Natural killer cell (primary cell): ENCODE measurements at regions not wholly inside any gene's neighbourhood (a gene's known extent, or its start where the extent isn't known, plus 50 kb on each side); places are given as distances from the start of the nearest gene placed in this dataset.

Experiments
- ATAC-seq, 3 donors: fragments of 150-1000 bp in 2 of 3; fragments of 200-7000 bp in 1 of 3; cut with Tn5 transposase; 1 replicate in 1 of 3; 2 replicates in 2 of 3; pipeline ENCODE4 v1.10.0; 2021; ENCODE audit warnings: mild to moderate bottlenecking in 2 of 3, moderate library complexity in 2 of 3
- DNase-seq, 2 donors: peaks; one replicate each; pipeline versions ENCODE4 v3.0.0 to v3.0.0-alpha.2; 2013 to 2021; ENCODE audit warnings: mixed read lengths in 1 of 2
- H3K27ac ChIP-seq: one replicate; pipeline ENCODE4 v1.5.1; 2013; ENCODE audit warnings: mild to moderate bottlenecking, low read length
- H3K27me3 ChIP-seq: one replicate; pipeline ENCODE4 v1.6.1; 2013; ENCODE audit warnings: low read length; ENCODE audit not compliant: control insufficient read depth, insufficient read depth
- H3K36me3 ChIP-seq: one replicate; pipeline ENCODE4 v1.6.1; 2013; ENCODE audit warnings: low read length; ENCODE audit not compliant: control insufficient read depth, insufficient read depth
- H3K4me1 ChIP-seq: one replicate; pipeline ENCODE4 v1.6.1; 2013; ENCODE audit warnings: low read length; ENCODE audit not compliant: control insufficient read depth, insufficient read depth
- H3K4me3 ChIP-seq: one replicate; pipeline ENCODE4 v1.5.1; 2013; ENCODE audit warnings: low read length
- H3K9me3 ChIP-seq: one replicate; pipeline ENCODE4 v1.6.1; 2013; ENCODE audit warnings: low read length; ENCODE audit not compliant: control insufficient read depth, insufficient read depth
- H3K27ac Mint-ChIP-seq, 2 donors: one replicate each; pipeline ENCODE4 v1.8.0; 2022; ENCODE audit warnings: mild to moderate bottlenecking in 2 of 2, mixed read lengths in 2 of 2, moderate library complexity in 1 of 2
- H3K27me3 Mint-ChIP-seq, 2 donors: one replicate each; pipeline ENCODE4 v1.8.0; 2022; ENCODE audit warnings: low read depth in 2 of 2, mixed read lengths in 2 of 2
- H3K36me3 Mint-ChIP-seq: one replicate; pipeline ENCODE4 v1.8.0; 2022; ENCODE audit warnings: mixed read lengths
- H3K4me1 Mint-ChIP-seq, 2 donors: one replicate each; pipeline ENCODE4 v1.8.0; 2022; ENCODE audit warnings: mixed read lengths in 2 of 2
- H3K4me3 Mint-ChIP-seq: one replicate; pipeline ENCODE4 v1.8.0; 2022; ENCODE audit warnings: mild to moderate bottlenecking, moderate library complexity, mixed read lengths
- H3K9me3 Mint-ChIP-seq, 2 donors: one replicate each; pipeline ENCODE4 v1.8.0; 2022; ENCODE audit warnings: mixed read lengths in 2 of 2
- WGBS: methylation state at CpG from one replicate; pipeline ENCODE4 v1.1.7; 2013; ENCODE audit warnings: missing lambda C conversion rate; ENCODE audit not compliant: insufficient coverage; 5-methylcytosine and 5-hydroxymethylcytosine counted together
- intact Hi-C: fragments of 100-400 bp; cut with micrococcal nuclease; formaldehyde crosslinking; loops from one replicate; pipeline ENCODE4 v1.14.2; 2022
- TF ChIP-seq, protein P1 (sequence below): fragments of 200-600 bp; IDR thresholded peaks from one replicate; pipeline ENCODE4 v1.8.0; 2022; ENCODE audit warnings: antibody characterized with exemption

DNA sequence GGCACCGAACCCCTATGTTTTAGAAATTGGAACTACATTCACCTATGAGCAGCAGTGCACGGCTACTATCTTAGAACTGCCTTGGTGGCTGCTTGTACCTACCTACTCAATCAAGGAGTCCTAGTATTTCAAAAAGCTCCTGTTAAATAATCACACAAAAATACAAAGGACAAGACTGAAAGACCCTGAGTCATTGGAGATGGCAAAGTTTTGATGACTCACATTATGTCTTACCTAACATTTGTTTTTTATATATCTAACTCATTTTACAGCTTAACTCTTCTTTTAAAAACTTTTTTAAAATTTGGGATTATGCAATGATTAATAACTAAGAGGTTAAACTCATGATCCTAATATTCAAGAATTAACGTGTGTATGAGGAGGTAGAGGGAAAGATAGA, 1206.0 kb upstream of the TMPRSS15 start:
- 89% methylated on average over 2 of the region's 3 CpGs for WGBS
- H3K4me3 Mint-ChIP-seq, result no peak overlapping the region
- no peak overlapping the region for H3K27ac ChIP-seq

DNA sequence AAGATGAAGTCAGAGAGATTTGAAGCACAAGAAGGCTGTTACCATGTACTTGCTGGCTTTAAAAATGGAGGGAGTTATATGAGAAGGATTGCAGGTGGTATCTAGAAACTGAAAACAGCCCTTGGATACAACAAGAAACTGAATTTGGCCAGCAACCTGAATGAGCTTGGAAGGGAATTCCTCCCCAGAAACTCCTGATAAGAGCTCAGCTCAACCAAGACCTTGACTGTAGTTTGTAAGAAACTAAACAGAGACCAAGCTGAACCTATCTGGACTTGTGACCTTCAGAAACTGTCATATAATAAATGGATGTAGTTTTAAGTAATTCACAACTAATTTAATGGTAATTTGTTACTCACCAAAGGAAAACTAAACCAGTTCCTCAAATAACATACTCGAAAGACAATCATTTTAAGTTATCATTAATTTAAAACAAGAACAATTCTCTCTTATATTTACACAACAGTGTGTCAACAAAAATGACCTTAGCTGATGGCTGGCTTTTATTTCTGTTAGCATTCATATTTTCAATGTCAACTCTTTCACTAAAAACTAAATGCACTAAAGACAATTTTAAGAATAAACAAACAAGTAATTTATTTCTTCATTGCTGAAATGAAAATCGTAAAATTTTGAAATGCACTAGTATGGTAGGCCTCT, 1218.4 kb upstream of the TMPRSS15 start:
- H3K36me3 Mint-ChIP-seq, result no peaks in the 10 kb centered on the region
- peaks cover 0 to 5% of the 10 kb centered on the region in 2 donors for H3K4me1 Mint-ChIP-seq
- Histone ChIP-seq H3K27ac (no peak overlapping the region), H3K4me1 (no peaks in the 10 kb centered on the region), H3K9me3 (no peaks in the 10 kb centered on the region), H3K4me3 (no peak overlapping the region), H3K27me3 (no peaks in the 10 kb centered on the region), H3K36me3 (no peaks in the 10 kb centered on the region)
- H3K27ac Mint-ChIP-seq, result no peak overlapping the region
- no peaks in the 10 kb centered on the region for H3K27me3 Mint-ChIP-seq
- ATAC-seq (no peak), DNase-seq (no peak)
- 71% methylated on average over 2 of the region's 2 CpGs for WGBS
- H3K9me3 Mint-ChIP-seq, result peaks cover 4 to 6% of the 10 kb centered on the region in 2 donors
- TF ChIP-seq, protein P1, sequence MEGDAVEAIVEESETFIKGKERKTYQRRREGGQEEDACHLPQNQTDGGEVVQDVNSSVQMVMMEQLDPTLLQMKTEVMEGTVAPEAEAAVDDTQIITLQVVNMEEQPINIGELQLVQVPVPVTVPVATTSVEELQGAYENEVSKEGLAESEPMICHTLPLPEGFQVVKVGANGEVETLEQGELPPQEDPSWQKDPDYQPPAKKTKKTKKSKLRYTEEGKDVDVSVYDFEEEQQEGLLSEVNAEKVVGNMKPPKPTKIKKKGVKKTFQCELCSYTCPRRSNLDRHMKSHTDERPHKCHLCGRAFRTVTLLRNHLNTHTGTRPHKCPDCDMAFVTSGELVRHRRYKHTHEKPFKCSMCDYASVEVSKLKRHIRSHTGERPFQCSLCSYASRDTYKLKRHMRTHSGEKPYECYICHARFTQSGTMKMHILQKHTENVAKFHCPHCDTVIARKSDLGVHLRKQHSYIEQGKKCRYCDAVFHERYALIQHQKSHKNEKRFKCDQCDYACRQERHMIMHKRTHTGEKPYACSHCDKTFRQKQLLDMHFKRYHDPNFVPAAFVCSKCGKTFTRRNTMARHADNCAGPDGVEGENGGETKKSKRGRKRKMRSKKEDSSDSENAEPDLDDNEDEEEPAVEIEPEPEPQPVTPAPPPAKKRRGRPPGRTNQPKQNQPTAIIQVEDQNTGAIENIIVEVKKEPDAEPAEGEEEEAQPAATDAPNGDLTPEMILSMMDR, result no peak
- intact Hi-C loops, result no loop called here
- H3K4me3 Mint-ChIP-seq, result no peak overlapping the region

More for the DNA sequence above, 1206.0 kb upstream of the TMPRSS15 start:
- H3K9me3 ChIP-seq, result no peaks in the 10 kb centered on the region
- no peaks in the 10 kb centered on the region for H3K4me1 Mint-ChIP-seq
- H3K36me3 ChIP-seq, result no peaks in the 10 kb centered on the region
- TF ChIP-seq, protein P1, result no peak
- H3K27ac Mint-ChIP-seq, result no peak overlapping the region
- DNase-seq (no peak), ATAC-seq (no peak)
- H3K36me3 Mint-ChIP-seq, result no peaks in the 10 kb centered on the region
- no peaks in the 10 kb centered on the region for H3K27me3 ChIP-seq
- H3K27me3 Mint-ChIP-seq, result no peaks in the 10 kb centered on the region
- no peak overlapping the region for H3K4me3 ChIP-seq
- intact Hi-C loops, result no loop called here
- peaks cover 4% of the 10 kb centered on the region in 2 donors for H3K9me3 Mint-ChIP-seq
- no peaks in the 10 kb centered on the region for H3K4me1 ChIP-seq

- TF ChIP-seq, protein P1, result no peak
- H3K36me3 ChIP-seq, result no peaks in the 10 kb centered on the region
- Mint-ChIP-seq H3K4me1 (no peaks in the 10 kb centered on the region), H3K36me3 (no peaks in the 10 kb centered on the region), H3K27ac (no peak overlapping the region), H3K27me3 (no peaks in the 10 kb centered on the region), H3K9me3 (peaks cover 0 to 4% of the 10 kb centered on the region in 2 donors), H3K4me3 (no peak overlapping the region)
- H3K27ac ChIP-seq, result no peak overlapping the region
- no peaks in the 10 kb centered on the region for H3K9me3 ChIP-seq
- DNase-seq, result no peak
- H3K4me3 ChIP-seq, result no peak overlapping the region
- H3K4me1 ChIP-seq, result no peaks in the 10 kb centered on the region
- intact Hi-C loops, result no loop called here
- no peak for ATAC-seq
- 95% methylated on average over 6 of the region's 7 CpGs for whole genome bisulfite sequencing
- no peaks in the 10 kb centered on the region for H3K27me3 ChIP-seq
Measured at GRCh38 chr21:19640964-19641363, 1237.4 kb upstream of the TMPRSS15 start.

GRCh38 chr21:19648391-19648790, 1244.8 kb upstream of the TMPRSS15 start:
- no peak overlapping the region for H3K27ac ChIP-seq
- 71% methylated on average over 1 of the region's 2 CpGs for WGBS
- no peaks in the 10 kb centered on the region for H3K36me3 ChIP-seq
- no peaks in the 10 kb centered on the region for H3K27me3 ChIP-seq
- Mint-ChIP-seq H3K9me3 (peaks cover 3 to 4% of the 10 kb centered on the region in 2 donors), H3K4me1 (no peaks in the 10 kb centered on the region), H3K36me3 (no peaks in the 10 kb centered on the region), H3K27me3 (no peaks in the 10 kb centered on the region), H3K27ac (no peak overlapping the region), H3K4me3 (no peak overlapping the region)
- intact Hi-C loops, result no loop called here
- H3K4me3 ChIP-seq, result no peak overlapping the region
- ATAC-seq (no peak), DNase-seq (no peak)
- no peaks in the 10 kb centered on the region for H3K4me1 ChIP-seq
- TF ChIP-seq, protein P1, result no peak
- no peaks in the 10 kb centered on the region for H3K9me3 ChIP-seq
